Endothelial cell of umbilical vein (primary cell): ENCODE measurements at regions not wholly inside any gene's neighbourhood (a gene's known extent, or its start where the extent isn't known, plus 50 kb on each side); places are given as distances from the start of the nearest gene placed in this dataset.
"Not testable (repeated sequence)": the region's sequence is repeated elsewhere in the genome, so short reads cannot be mapped to it uniquely, and the experiment has no call there.

Experiments
- BruUV-seq: library from RNA; stranded (reverse); fragments of 400-500 nt; replicated peaks from 2 replicates; lab custom pipeline; 2021; lab: Mats Ljungman, UMichigan
- CTCF ChIA-PET: fragments of 300-600, 350-600 bp; sonication (Branson Sonifier 250); formaldehyde crosslinking; loops from one replicate; lab custom pipeline; 2021; ENCODE audit warnings: antibody characterized with exemption, inconsistent platforms; lab: Charles Lee
- POLR2A ChIA-PET: fragments of 300-600, 350-600 bp; sonication (Branson Sonifier 250); formaldehyde crosslinking; loops from one replicate; lab custom pipeline; 2021; ENCODE audit warnings: antibody characterized with exemption, inconsistent platforms; lab: Charles Lee
- DNase-seq: peaks from one replicate; pipeline ENCODE4 v3.0.0-alpha.2; 2011; ENCODE audit warnings: low read depth, low spot score
- FAIRE-seq: peaks from 2 replicates; lab custom pipeline; 2011; peaks lifted over from hg19 to GRCh38; lab: Jason Lieb, UNC
- H2AFZ ChIP-seq: 2 replicates; pipeline ENCODE4 v1.6.0; 2012; ENCODE audit warnings: low read depth, low read length, control low read depth, inconsistent platforms
- H3K27ac ChIP-seq: 2 replicates; pipeline ENCODE4 v1.5.1; 2011; ENCODE audit warnings: low read depth, mild to moderate bottlenecking, control low read depth, low read length, moderate library complexity; ENCODE audit not compliant: insufficient read depth
- H3K27me3 ChIP-seq, 2 experiments: 2 replicates each; pipeline versions ENCODE4 v1.6.0 to v1.6.1; 2011; ENCODE audit warnings: low read length in 2 of 2, mixed read lengths in 1 of 2; ENCODE audit not compliant: control insufficient read depth in 2 of 2, insufficient read depth in 2 of 2
- H3K36me3 ChIP-seq, 2 experiments: 2 replicates in 1 of 2; 3 replicates in 1 of 2; pipeline ENCODE4 v1.5.1; 2011; ENCODE audit warnings: low read length in 2 of 2, mild to moderate bottlenecking in 1 of 2, moderate library complexity in 1 of 2; ENCODE audit not compliant: control insufficient read depth in 2 of 2, insufficient read depth in 2 of 2; ENCODE audit errors: extremely low read depth in 1 of 2
- H3K4me1 ChIP-seq: 3 replicates; pipeline ENCODE4 v1.5.1; 2011; ENCODE audit warnings: mild to moderate bottlenecking, low read length; ENCODE audit not compliant: control insufficient read depth, insufficient read depth; ENCODE audit errors: extremely low read depth
- H3K4me2 ChIP-seq: 2 replicates; pipeline ENCODE4 v1.6.1; 2011; ENCODE audit warnings: low read length, control low read depth, mixed read lengths; ENCODE audit not compliant: insufficient read depth
- H3K4me3 ChIP-seq, 3 experiments: fragments of 200-600 bp in 1 of 3; sonication (generic), shearing (Covaris generic) in 1 of 3; replicated peaks in 1 of 3; 2 replicates each; pipeline ENCODE4 v1.5.1; 2011 to 2016; ENCODE audit warnings: control low read depth in 3 of 3, low read length in 3 of 3, mild to moderate bottlenecking in 2 of 3, inconsistent platforms in 1 of 3, low read depth in 1 of 3, moderate library complexity in 1 of 3; ENCODE audit not compliant: insufficient read depth in 1 of 3
- H3K79me2 ChIP-seq: 2 replicates; pipeline ENCODE4 v1.6.0; 2012; ENCODE audit warnings: low read length, inconsistent platforms; ENCODE audit not compliant: control insufficient read depth, insufficient read depth
- H3K9ac ChIP-seq: replicated peaks from 2 replicates; pipeline ENCODE3; 2011; ENCODE audit warnings: low read length, control low read depth; ENCODE audit not compliant: insufficient read depth; ENCODE audit errors: extremely low read depth
- H3K9me1 ChIP-seq: replicated peaks from 3 replicates; pipeline ENCODE4 v1.6.0; 2011; ENCODE audit warnings: mild to moderate bottlenecking, low read length; ENCODE audit not compliant: control insufficient read depth, insufficient read depth; ENCODE audit errors: extremely low read depth
- H3K9me3 ChIP-seq: replicated peaks from 2 replicates; pipeline ENCODE4 v1.5.1; 2012; ENCODE audit warnings: low read length, inconsistent platforms; ENCODE audit not compliant: control insufficient read depth, insufficient read depth
- H4K20me1 ChIP-seq: replicated peaks from 2 replicates; pipeline ENCODE3; 2011; ENCODE audit warnings: mild to moderate bottlenecking, low read length; ENCODE audit not compliant: control insufficient read depth, insufficient read depth; ENCODE audit errors: extremely low read depth
- EZH2 ChIP-seq: IDR thresholded peaks from 2 replicates; pipeline ENCODE4 v1.6.1; 2012; ENCODE audit warnings: borderline replicate concordance, low read depth, mild to moderate bottlenecking, moderate library complexity, low read length, inconsistent platforms; ENCODE audit not compliant: severe bottlenecking
- FOS ChIP-seq: IDR thresholded peaks from 2 replicates; pipeline ENCODE4 v1.6.1; 2011; ENCODE audit warnings: mild to moderate bottlenecking, low read length, moderate library complexity, borderline replicate concordance; ENCODE audit not compliant: insufficient read depth
- GATA2 ChIP-seq: IDR thresholded peaks from 2 replicates; pipeline ENCODE4 v1.7.0; 2011; ENCODE audit warnings: low read depth, mild to moderate bottlenecking, moderate library complexity, mixed read lengths, low read length; ENCODE audit not compliant: insufficient read length, insufficient read depth
- JUN ChIP-seq: IDR thresholded peaks from 2 replicates; pipeline ENCODE4 v1.6.1; 2011; ENCODE audit warnings: borderline replicate concordance, low read depth; ENCODE audit not compliant: insufficient read length, insufficient read depth
- MYC ChIP-seq: IDR thresholded peaks from one replicate; pipeline ENCODE4 v1.6.1; 2011; ENCODE audit warnings: mild to moderate bottlenecking, low read depth, low read length
- POLR2A ChIP-seq: IDR thresholded peaks from 2 replicates; pipeline ENCODE4 v1.6.1; 2012; ENCODE audit warnings: low read depth, mild to moderate bottlenecking, control low read depth, low read length
- POLR2AphosphoS5 ChIP-seq: IDR thresholded peaks from 2 replicates; pipeline ENCODE4 v1.6.1; 2012; ENCODE audit warnings: low read depth, mild to moderate bottlenecking, control low read depth, low read length, moderate library complexity; ENCODE audit not compliant: insufficient read depth
- dilution Hi-C: fragments of 300-500 bp; cut with MboI; formaldehyde crosslinking; loops from one replicate; pipeline ENCODE4 v1.15.0; 2019; ENCODE audit warnings: low sequenced_read_pairs; ENCODE audit not compliant: extremely low pct_ligation_motif_present
- intact Hi-C: fragments of 100-400 bp; cut with micrococcal nuclease; formaldehyde crosslinking; loops from one replicate; pipeline ENCODE4 v1.10.0; 2022
- TF ChIP-seq, protein P1 (sequence below), 2 donors: IDR thresholded peaks; 1 replicate in 1 of 2; 2 replicates in 1 of 2; pipeline ENCODE4 v1.5.1; 2011; ENCODE audit warnings: low read length in 2 of 2, mild to moderate bottlenecking in 2 of 2, moderate library complexity in 2 of 2, control low read depth in 1 of 2, inconsistent platforms in 1 of 2, low read depth in 1 of 2; ENCODE audit not compliant: insufficient read depth in 1 of 2; ENCODE audit errors: extremely low read depth in 1 of 2
- TF ChIP-seq, protein P2 (sequence below): IDR thresholded peaks from 2 replicates; pipeline ENCODE4 v1.6.1; 2011; ENCODE audit not compliant: insufficient read depth, insufficient read length

DNA sequence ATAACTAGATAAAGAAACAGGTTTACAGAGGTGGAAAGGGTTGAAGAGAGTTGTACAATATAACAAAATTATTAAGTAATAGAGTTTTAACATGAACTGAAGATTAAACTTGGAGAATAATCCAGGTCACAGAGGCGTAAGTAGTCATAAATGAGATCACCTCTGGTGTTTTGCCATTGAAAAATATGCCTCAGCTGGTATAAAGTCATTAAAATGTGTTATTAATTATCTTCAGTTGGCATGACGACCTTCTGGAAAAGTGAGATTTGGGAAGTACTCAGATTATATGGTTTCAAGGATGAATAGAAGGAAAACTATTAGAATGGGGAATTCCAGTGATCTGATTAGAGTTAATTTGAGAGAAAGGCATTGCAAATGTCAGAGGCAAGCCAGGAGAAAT, 237.5 kb upstream of the ANXA10 start:
- DNase-seq: no peak
- CTCF ChIA-PET: no interaction called here
- H3K9ac ChIP-seq: no peak overlapping the region
- FAIRE-seq: no peak
- H4K20me1 ChIP-seq: no peaks in the 10 kb centered on the region
- dilution Hi-C loops (no loop called here), intact Hi-C loops (no loop called here)
- TF ChIP-seq, protein P1, sequence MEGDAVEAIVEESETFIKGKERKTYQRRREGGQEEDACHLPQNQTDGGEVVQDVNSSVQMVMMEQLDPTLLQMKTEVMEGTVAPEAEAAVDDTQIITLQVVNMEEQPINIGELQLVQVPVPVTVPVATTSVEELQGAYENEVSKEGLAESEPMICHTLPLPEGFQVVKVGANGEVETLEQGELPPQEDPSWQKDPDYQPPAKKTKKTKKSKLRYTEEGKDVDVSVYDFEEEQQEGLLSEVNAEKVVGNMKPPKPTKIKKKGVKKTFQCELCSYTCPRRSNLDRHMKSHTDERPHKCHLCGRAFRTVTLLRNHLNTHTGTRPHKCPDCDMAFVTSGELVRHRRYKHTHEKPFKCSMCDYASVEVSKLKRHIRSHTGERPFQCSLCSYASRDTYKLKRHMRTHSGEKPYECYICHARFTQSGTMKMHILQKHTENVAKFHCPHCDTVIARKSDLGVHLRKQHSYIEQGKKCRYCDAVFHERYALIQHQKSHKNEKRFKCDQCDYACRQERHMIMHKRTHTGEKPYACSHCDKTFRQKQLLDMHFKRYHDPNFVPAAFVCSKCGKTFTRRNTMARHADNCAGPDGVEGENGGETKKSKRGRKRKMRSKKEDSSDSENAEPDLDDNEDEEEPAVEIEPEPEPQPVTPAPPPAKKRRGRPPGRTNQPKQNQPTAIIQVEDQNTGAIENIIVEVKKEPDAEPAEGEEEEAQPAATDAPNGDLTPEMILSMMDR (IDR thresholded peaks at IDR 0.05; ENCODE audit: extremely low read depth in 1 of 2, insufficient read depth in 1 of 2, low read depth in 1 of 2, low read length in 2 of 2): no peak
- TF ChIP-seq POLR2A (no peak), EZH2 (no peak), FOS (no peak), JUN (no peak), GATA2 (no peak), POLR2AphosphoS5 (no peak), MYC (no peak)
- TF ChIP-seq, protein P2, sequence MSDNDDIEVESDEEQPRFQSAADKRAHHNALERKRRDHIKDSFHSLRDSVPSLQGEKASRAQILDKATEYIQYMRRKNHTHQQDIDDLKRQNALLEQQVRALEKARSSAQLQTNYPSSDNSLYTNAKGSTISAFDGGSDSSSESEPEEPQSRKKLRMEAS: no peak
- BruUV-seq: no TSS peak
- H3K9me3 ChIP-seq: no peaks in the 10 kb centered on the region
- no peak overlapping the region for H3K27ac ChIP-seq
- no peaks in the 10 kb centered on the region for H3K4me1 ChIP-seq
- H3K4me3 ChIP-seq: no peak overlapping the region
- no peaks in the 10 kb centered on the region for H3K9me1 ChIP-seq
- no peaks in the 10 kb centered on the region for H3K79me2 ChIP-seq
- POLR2A ChIA-PET: no interaction called here
- no peak overlapping the region for H3K4me2 ChIP-seq
- H2AFZ ChIP-seq: no peak overlapping the region
- H3K27me3 ChIP-seq: no peaks in the 10 kb centered on the region
- H3K36me3 ChIP-seq: no peaks in the 10 kb centered on the region

DNA sequence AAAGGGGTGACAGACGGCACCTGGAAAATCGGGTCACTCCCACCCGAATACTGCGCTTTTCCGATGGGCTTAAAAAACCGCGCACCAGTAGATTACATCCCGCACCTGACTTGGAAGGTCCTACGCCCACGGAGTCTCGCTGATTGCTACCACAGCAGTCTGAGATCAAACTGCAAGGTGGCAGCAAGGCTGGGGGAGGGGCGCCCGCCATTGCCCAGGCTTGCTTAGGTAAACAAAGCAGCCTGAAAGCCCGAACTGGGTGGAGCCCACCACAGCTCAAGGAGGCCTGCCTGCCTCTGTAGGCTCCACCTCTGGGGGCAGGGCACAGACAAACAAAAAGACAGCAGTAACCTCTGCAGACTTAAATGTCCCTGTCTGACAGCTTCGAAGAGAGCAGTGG, 234.2 kb upstream of the ANXA10 start:
- CTCF ChIA-PET, intact Hi-C loops, DNase-seq, H3K36me3 ChIP-seq, H2AFZ ChIP-seq, H3K27ac ChIP-seq, dilution Hi-C loops, H3K9ac ChIP-seq, POLR2A ChIA-PET, H3K4me3 ChIP-seq, H3K9me3 ChIP-seq, H3K79me2 ChIP-seq, H4K20me1 ChIP-seq, H3K4me2 ChIP-seq, H3K27me3 ChIP-seq, BruUV-seq, H3K9me1 ChIP-seq, FAIRE-seq, H3K4me1 ChIP-seq: not testable (repeated sequence)
